C4-2B (cell line): ENCODE measurements at regions not wholly inside any gene's neighbourhood (a gene's known extent, or its start where the extent isn't known, plus 50 kb on each side); places are given as distances from the start of the nearest gene placed in this dataset.

Experiments used
- CTCF ChIP-seq: fragments of 450-650 bp; conservative IDR thresholded peaks from 2 replicates; pipeline ENCODE4 v1.5.1; 2017; ENCODE audit warnings: mild to moderate bottlenecking
- ZFX ChIP-seq: fragments of 450-650 bp; IDR thresholded peaks from 2 replicates; pipeline ENCODE4 v1.6.1; 2017

GRCh38 chr1:112264010-112264409 lies 132.0 kb upstream of the CTTNBP2NL start:
- TF ChIP-seq CTCF (no peak), ZFX (no peak)
